K562 (cell line): ENCODE measurements at regions not wholly inside any gene's neighbourhood (a gene's known extent, or its start where the extent isn't known, plus 50 kb on each side); places are given as distances from the start of the nearest gene placed in this dataset.

Experiments
- ATAC-seq: fragments of 200-7000 bp; cut with Tn5 transposase; 3 replicates; pipeline ENCODE4 v1.9.1; 2020; ENCODE audit warnings: moderate library complexity
- BruUV-seq: library from RNA; stranded (reverse); fragments of 400-500 nt; replicated peaks from 2 replicates; lab custom pipeline; 2021; lab: Mats Ljungman, UMichigan
- CTCF ChIA-PET: fragments of 300-600 bp; formaldehyde crosslinking; extraction: SDS; loops from one replicate; lab custom pipeline; 2021; ENCODE audit warnings: low intra/inter-chr PET ratio; lab: Yijun Ruan, JAX
- POLR2A ChIA-PET: fragments of 300-600, 350-650 bp; sonication (Branson Sonifier 250); formaldehyde crosslinking; extraction: SDS; loops from one replicate; lab custom pipeline; 2021; ENCODE audit warnings: antibody characterized with exemption, inconsistent platforms; lab: Yijun Ruan, JAX
- DNase-seq, 4 experiments: peaks; one replicate each; pipeline versions ENCODE4 v3.0.0 to v3.0.0-alpha.2; 2011 to 2018; ENCODE audit warnings: low spot score in 3 of 4, mixed read lengths in 3 of 4; ENCODE audit errors: extremely low read depth in 1 of 4
- FAIRE-seq: peaks from 2 replicates; lab custom pipeline; 2011; peaks lifted over from hg19 to GRCh38; lab: Jason Lieb, UNC
- H2AFZ ChIP-seq: 2 replicates; pipeline ENCODE4 v1.6.0; 2011; ENCODE audit warnings: low read depth, low read length, control low read depth, inconsistent platforms
- H3K27ac ChIP-seq: fragments of 200-600 bp; 3 replicates; pipeline ENCODE4 v1.8.0; 2011; ENCODE audit warnings: low read depth, mild to moderate bottlenecking, control low read depth, inconsistent platforms, low read length, moderate library complexity, mixed read lengths; ENCODE audit errors: extremely low read depth
- H3K27me3 ChIP-seq, 2 experiments: fragments of 300-600 bp in 1 of 2; 2 replicates in 1 of 2; 3 replicates in 1 of 2; pipeline versions ENCODE4 v1.6.0 to v1.8.0; 2011; ENCODE audit warnings: inconsistent platforms in 2 of 2, low read length in 2 of 2, mild to moderate bottlenecking in 1 of 2, mixed read lengths in 1 of 2, moderate library complexity in 1 of 2; ENCODE audit not compliant: control insufficient read depth in 2 of 2, insufficient read depth in 2 of 2
- H3K36me3 ChIP-seq: fragments of 300-600 bp; 3 replicates; pipeline ENCODE4 v1.8.0; 2011; ENCODE audit warnings: mild to moderate bottlenecking, low read length, inconsistent platforms; ENCODE audit not compliant: control insufficient read depth, insufficient read depth
- H3K4me1 ChIP-seq, 2 experiments: fragments of 200-600 bp in 1 of 2; replicated peaks in 1 of 2; 2 replicates in 1 of 2; 3 replicates in 1 of 2; pipeline versions ENCODE4 v1.5.1 to v1.8.0; 2011; ENCODE audit warnings: inconsistent platforms in 2 of 2, low read length in 2 of 2, mild to moderate bottlenecking in 1 of 2, mixed read lengths in 1 of 2, moderate library complexity in 1 of 2; ENCODE audit not compliant: control insufficient read depth in 2 of 2, insufficient read depth in 2 of 2
- H3K4me2 ChIP-seq: 2 replicates; pipeline ENCODE4 v1.6.1; 2011; ENCODE audit warnings: low read length, control low read depth, inconsistent platforms, mixed read lengths; ENCODE audit not compliant: insufficient read depth
- H3K4me3 ChIP-seq: fragments of 200-600 bp; sonication (generic), shearing (Covaris generic); 2 replicates; pipeline ENCODE4 v1.5.1; 2016; ENCODE audit warnings: control low read depth, inconsistent platforms
- H3K79me2 ChIP-seq: fragments of 200-600 bp; 3 replicates; pipeline ENCODE4 v1.8.0; 2011; ENCODE audit warnings: low read length, inconsistent platforms; ENCODE audit not compliant: control insufficient read depth, insufficient read depth
- H3K9ac ChIP-seq, 2 experiments: 2 replicates each; pipeline versions ENCODE4 v1.6.0 to v1.6.1; 2011; ENCODE audit warnings: low read depth in 2 of 2, low read length in 2 of 2, control low read depth in 1 of 2, inconsistent platforms in 1 of 2, mild to moderate bottlenecking in 1 of 2, mixed read lengths in 1 of 2; ENCODE audit not compliant: insufficient read depth in 1 of 2
- H3K9me1 ChIP-seq: one replicate; pipeline ENCODE4 v1.6.0; 2011; ENCODE audit warnings: inconsistent platforms, mild to moderate bottlenecking, low read length, moderate library complexity; ENCODE audit not compliant: control insufficient read depth, insufficient read depth
- H3K9me3 ChIP-seq: replicated peaks from 2 replicates; pipeline ENCODE4 v1.5.1; 2011; ENCODE audit warnings: low read depth, low read length, inconsistent platforms; ENCODE audit not compliant: control insufficient read depth, insufficient read depth
- H4K20me1 ChIP-seq: replicated peaks from 2 replicates; pipeline ENCODE4 v1.6.1; 2011; ENCODE audit warnings: low read length, inconsistent platforms, mixed read lengths; ENCODE audit not compliant: control insufficient read depth, insufficient read depth
- CBFA2T3 ChIP-seq: fragments of 450-650 bp; IDR thresholded peaks from 2 replicates; pipeline ENCODE4 v1.6.1; 2017
- FOXA1 ChIP-seq: fragments of 450-650 bp; IDR thresholded peaks from 2 replicates; pipeline ENCODE4 v1.6.1; 2016; ENCODE audit warnings: mild to moderate bottlenecking, borderline replicate concordance
- HBP1 ChIP-seq: fragments of 450-650 bp; formaldehyde crosslinking; IDR thresholded peaks from 2 replicates; pipeline ENCODE4 v1.4.0; 2022; ENCODE audit warnings: missing genetic modification characterization
- IFI16 ChIP-seq: fragments of 250-450 bp; sonication (Bioruptor Pico); IDR thresholded peaks from 2 replicates; pipeline ENCODE4 v2.1.2; 2022; ENCODE audit warnings: mild to moderate bottlenecking, inconsistent platforms
- NBN ChIP-seq: fragments of 450-650 bp; IDR thresholded peaks from 2 replicates; pipeline ENCODE4 v1.6.1; 2016; ENCODE audit warnings: low read depth, mild to moderate bottlenecking
- NCOR1 ChIP-seq: fragments of 450-650 bp; IDR thresholded peaks from 2 replicates; pipeline ENCODE4 v1.6.1; 2016; ENCODE audit warnings: mild to moderate bottlenecking, moderate library complexity
- TCFL5 ChIP-seq: fragments of 250-450 bp; sonication (Bioruptor Pico); conservative IDR thresholded peaks from 2 replicates; pipeline ENCODE4 v1.6.1; 2021; ENCODE audit warnings: mild to moderate bottlenecking, moderate library complexity, matching md5 sums
- ZFP30 ChIP-seq: fragments of 250-450 bp; sonication (Bioruptor Pico); IDR thresholded peaks from 2 replicates; pipeline ENCODE4 v1.8.0; 2022; ENCODE audit warnings: moderate library complexity, mild to moderate bottlenecking, inconsistent platforms, borderline replicate concordance
- ZKSCAN1 ChIP-seq: fragments of 150-350 bp; IDR thresholded peaks from 2 replicates; pipeline ENCODE4 v1.6.1; 2016; ENCODE audit warnings: low read depth, low read length
- ZNF57 ChIP-seq: fragments of 450-650 bp; formaldehyde crosslinking; IDR thresholded peaks from 2 replicates; pipeline ENCODE4 v1.4.0; 2020; ENCODE audit warnings: mild to moderate bottlenecking, moderate library complexity
- WGBS: fragments of 100-300 bp; shearing (Covaris generic); methylation state at CpG from one replicate; pipeline ENCODE4 v1.1.6; 2016; ENCODE audit warnings: low coverage, mixed read lengths; ENCODE audit not compliant: insufficient coverage; ENCODE audit errors: missing lambda C conversion rate; 5-methylcytosine and 5-hydroxymethylcytosine counted together
- in situ Hi-C: fragments of 300-500 bp; cut with MboI; formaldehyde crosslinking; loops from 4 replicates; pipeline ENCODE4 v1.15.0; 2018; ENCODE audit warnings: inconsistent platforms, mixed read lengths
- intact Hi-C: fragments of 100-400 bp; cut with micrococcal nuclease; formaldehyde crosslinking; loops from 2 replicates; pipeline ENCODE4 v1.14.2; 2022
- TF ChIP-seq, protein P1 (sequence below): sonication (generic); formaldehyde crosslinking; IDR thresholded peaks from 2 replicates; pipeline ENCODE4 v1.8.1; 2023; ENCODE audit warnings: mild to moderate bottlenecking, missing genetic modification reagents, moderate library complexity

DNA sequence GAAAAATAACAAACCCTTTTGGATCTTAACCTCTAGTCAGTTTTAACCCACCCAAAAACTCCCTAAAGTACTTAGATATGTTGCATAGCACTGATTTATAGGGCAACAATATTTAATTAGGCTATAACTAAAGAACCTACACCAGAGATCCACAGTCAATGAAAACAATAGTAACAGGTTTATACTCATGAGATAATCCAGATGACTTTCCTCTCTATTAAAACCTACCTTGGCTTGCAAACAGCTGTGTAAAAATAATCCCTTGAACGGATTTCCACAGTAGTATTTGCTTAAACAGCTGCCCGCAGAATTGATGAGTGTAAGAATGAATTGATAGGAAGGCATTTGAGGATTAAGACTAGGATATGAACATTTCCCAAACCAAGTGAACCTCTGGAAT, 104.3 kb upstream of the PTPRR start:
- H4K20me1 ChIP-seq: no peaks in the 10 kb centered on the region
- ATAC-seq: no peak
- no peaks in the 10 kb centered on the region for H3K79me2 ChIP-seq
- DNase-seq: no peak
- H3K27ac ChIP-seq: no peak overlapping the region
- intact Hi-C loops: no loop called here
- H3K9me3 ChIP-seq: no peaks in the 10 kb centered on the region
- no peaks in the 10 kb centered on the region for H3K36me3 ChIP-seq
- WGBS: 6% methylated on average over 2 of the region's 2 CpGs
- TF ChIP-seq ZFP30 (CRISPR knock-in tag) (no peak), HBP1 (no peak), ZNF57 (no peak), CBFA2T3 (no peak), NBN (no peak), IFI16 (no peak), FOXA1 (no peak), ZKSCAN1 (no peak), TCFL5 (CRISPR knock-in tag) (no peak), NCOR1 (no peak)
- TF ChIP-seq, protein P1, sequence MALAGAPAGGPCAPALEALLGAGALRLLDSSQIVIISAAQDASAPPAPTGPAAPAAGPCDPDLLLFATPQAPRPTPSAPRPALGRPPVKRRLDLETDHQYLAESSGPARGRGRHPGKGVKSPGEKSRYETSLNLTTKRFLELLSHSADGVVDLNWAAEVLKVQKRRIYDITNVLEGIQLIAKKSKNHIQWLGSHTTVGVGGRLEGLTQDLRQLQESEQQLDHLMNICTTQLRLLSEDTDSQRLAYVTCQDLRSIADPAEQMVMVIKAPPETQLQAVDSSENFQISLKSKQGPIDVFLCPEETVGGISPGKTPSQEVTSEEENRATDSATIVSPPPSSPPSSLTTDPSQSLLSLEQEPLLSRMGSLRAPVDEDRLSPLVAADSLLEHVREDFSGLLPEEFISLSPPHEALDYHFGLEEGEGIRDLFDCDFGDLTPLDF (CRISPR knock-in tag): no peak
- FAIRE-seq: no peak
- BruUV-seq: no TSS peak
- H3K4me3 ChIP-seq: no peak overlapping the region
- POLR2A ChIA-PET: no interaction called here
- H3K4me1 ChIP-seq: no peaks in the 10 kb centered on the region
- CTCF ChIA-PET: no interaction called here
- H3K4me2 ChIP-seq: no peak overlapping the region
- peaks cover 0 to 4% of the 10 kb centered on the region in 2 experiments; a peak in 1 of 5 replicates for H3K27me3 ChIP-seq
- no peak overlapping the region for H3K9ac ChIP-seq
- H3K9me1 ChIP-seq: no peaks in the 10 kb centered on the region
- no peak overlapping the region for H2AFZ ChIP-seq
- in situ Hi-C loops: loop anchor here (25.0 kb wide), 2 partner anchors 288 to 438 kb away; no protein-coding TSS in a partner anchor
